D721Med (cell line): ENCODE measurements at regions not wholly inside any gene's neighbourhood (a gene's known extent, or its start where the extent isn't known, plus 50 kb on each side); places are given as distances from the start of the nearest gene placed in this dataset.

Experiments
- DNase-seq: peaks from one replicate; pipeline ENCODE4 v3.0.0; 2011; ENCODE audit warnings: low spot score; ENCODE audit not compliant: insufficient read length
- FAIRE-seq: peaks from 2 replicates; lab custom pipeline; 2011; peaks lifted over from hg19 to GRCh38; lab: Jason Lieb, UNC
- TF ChIP-seq, protein P1 (sequence below): IDR thresholded peaks from 2 replicates; pipeline ENCODE4 v1.5.1; 2012; ENCODE audit warnings: mild to moderate bottlenecking, control low read depth; ENCODE audit not compliant: insufficient read depth; ENCODE audit errors: missing control alignments

DNA sequence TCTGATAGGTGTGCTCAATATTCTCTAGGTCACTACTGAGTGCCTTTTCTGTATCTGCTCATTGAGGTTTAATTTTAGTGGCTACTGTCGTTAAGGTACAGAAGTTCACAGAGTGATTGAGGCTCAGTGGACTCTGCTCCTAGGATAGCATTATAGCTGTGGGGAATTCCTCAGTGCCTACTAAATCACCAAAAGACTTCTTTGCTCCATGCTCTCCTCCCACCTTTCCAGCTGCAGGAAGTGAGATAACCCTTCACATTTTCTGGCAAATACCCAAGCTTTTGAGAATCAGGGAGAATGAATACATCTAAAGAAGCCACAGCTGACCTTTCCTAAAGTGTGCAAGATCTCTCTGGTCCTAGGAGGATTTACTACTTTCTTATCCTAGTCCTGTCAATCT, 95.2 kb upstream of the FSIP2 start:
- TF ChIP-seq, protein P1, sequence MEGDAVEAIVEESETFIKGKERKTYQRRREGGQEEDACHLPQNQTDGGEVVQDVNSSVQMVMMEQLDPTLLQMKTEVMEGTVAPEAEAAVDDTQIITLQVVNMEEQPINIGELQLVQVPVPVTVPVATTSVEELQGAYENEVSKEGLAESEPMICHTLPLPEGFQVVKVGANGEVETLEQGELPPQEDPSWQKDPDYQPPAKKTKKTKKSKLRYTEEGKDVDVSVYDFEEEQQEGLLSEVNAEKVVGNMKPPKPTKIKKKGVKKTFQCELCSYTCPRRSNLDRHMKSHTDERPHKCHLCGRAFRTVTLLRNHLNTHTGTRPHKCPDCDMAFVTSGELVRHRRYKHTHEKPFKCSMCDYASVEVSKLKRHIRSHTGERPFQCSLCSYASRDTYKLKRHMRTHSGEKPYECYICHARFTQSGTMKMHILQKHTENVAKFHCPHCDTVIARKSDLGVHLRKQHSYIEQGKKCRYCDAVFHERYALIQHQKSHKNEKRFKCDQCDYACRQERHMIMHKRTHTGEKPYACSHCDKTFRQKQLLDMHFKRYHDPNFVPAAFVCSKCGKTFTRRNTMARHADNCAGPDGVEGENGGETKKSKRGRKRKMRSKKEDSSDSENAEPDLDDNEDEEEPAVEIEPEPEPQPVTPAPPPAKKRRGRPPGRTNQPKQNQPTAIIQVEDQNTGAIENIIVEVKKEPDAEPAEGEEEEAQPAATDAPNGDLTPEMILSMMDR, result no peak
- no peak for DNase-seq
- FAIRE-seq, result no peak

DNA sequence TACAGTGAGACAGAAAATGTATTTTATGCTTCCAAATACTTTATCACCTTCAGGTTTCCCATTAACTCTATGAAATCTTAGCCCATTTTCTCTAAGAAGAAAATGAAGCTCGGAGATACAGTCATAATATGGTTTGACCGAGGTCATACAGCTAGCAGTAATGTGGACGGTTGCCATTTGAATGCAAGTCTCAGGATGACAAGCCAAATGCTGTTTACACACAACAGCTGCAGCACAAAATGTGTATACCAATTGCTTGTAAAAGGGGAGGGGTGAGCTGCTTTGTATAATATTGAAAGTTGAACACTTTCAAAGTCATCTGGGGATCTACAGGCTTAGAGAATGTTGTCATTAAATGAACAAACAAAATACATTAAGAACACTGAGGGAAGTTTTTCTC, 93.8 kb upstream of the FSIP2 start:
- TF ChIP-seq, protein P1, result no peak
- no peak for DNase-seq
- no peak for FAIRE-seq

DNA sequence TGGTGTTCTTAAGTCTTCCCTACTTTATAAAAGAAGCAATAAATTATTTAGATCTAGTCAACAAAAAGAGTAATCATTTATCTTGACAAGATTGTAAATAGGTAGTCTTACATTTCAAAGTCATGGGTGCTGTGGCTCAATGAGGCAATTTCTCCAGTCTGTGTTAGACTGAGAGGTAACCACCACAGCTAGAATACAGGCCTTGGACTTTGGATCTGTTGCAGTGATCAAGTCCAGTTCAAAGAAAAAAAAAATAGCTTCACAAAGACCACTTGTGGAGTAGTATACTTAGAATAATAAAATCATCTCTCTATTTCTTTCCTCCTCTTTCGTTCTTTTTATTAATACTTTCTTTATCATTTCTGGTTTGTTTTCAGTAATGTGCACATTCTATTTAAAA, 93.1 kb upstream of the FSIP2 start:
- FAIRE-seq (no peak), DNase-seq (no peak)
- TF ChIP-seq, protein P1, result no peak

DNA sequence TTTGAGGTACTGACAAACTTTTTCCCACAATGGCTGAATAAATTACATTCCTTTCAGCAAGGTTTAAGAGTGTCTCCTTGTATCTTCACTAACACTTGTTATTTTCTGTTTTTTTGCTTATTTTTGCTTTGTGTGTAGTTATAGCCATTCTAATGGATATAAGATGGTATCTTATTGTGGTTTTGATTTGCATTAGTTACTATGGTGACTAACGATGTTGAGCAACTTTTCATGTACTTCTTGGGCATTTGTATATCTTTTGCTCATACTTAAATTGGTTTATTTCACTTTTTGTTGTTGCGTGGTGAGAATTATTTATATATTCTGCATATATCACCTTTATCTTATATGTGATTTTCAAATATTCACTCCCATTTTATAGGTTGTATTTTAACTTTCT, 79.9 kb upstream of the FSIP2 start:
- no peak for FAIRE-seq
- TF ChIP-seq, protein P1, result no peak
- DNase-seq, result no peak

DNA sequence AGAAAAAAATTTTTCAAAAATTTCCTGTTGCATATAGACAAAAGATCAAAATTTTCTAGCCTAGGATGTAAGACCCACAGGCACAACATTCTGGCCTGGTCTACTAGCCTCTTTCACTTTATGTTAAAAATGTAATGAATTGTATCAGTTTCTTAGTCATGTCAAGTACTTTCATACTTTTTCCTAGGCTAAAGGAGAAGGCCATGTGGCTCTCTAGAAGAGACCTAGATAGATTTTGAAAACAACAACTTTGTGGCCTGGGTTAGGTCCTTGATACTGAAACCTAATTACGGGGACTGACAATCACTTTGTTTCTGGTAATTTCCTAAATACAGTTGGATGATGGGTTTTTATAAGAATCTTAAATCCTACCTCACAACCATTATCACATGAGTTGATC, 74.8 kb upstream of the FSIP2 start:
- TF ChIP-seq, protein P1, result no peak
- DNase-seq (no peak), FAIRE-seq (no peak)

DNA sequence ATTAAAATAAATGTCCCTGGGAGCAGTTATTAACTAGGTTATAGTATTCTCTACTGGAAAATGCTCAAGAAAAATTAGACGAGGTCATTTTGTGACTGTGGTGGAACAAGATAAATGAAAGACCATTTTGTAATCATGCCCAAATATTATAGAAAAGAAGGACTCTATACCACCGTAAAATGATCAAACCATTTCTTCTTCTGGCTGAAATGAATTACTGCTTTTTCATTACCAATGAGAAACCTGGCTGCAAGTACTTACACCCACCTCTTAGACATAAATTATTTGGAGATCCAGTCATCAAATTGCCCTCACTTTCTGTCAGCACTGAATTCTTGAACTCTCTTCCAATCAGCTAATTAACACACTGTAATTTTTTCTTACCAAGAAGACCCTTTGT, 74.2 kb upstream of the FSIP2 start:
- TF ChIP-seq, protein P1, result no peak
- DNase-seq (no peak), FAIRE-seq (no peak)

DNA sequence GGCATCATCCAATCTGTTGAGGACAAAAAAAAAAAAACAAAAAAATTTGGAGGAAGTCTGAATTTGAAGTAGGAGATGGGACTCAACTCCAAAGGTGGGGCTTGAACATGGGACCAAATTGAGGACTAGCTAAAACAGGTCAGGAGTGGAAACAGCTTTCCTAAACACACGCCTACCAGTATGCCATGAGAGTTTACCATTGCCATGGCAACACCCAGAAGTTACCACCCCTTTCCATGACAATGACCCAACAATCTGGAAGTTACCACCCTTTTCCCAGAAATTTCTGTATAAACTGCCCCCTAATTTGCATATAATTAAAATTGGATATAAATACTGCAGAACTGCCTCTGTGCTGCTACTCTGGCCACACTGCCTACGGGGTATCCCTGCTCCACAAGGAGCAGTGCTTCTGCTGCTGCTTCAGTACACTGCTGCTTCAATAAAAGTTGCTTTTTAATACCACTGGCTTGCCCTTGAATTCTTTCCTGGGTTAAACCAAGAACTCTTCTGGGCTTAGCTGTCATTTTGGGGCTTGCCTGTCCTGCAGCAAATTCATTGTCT, 73.3 kb upstream of the FSIP2 start:
- TF ChIP-seq, protein P1, result no peak
- DNase-seq, result no peak
- FAIRE-seq, result no peak
